ENCODE measurements at regions not wholly inside any gene's neighbourhood (a gene's known extent, or its start where the extent isn't known, plus 50 kb on each side); places are given as distances from the start of the nearest gene placed in this dataset.

DNA sequence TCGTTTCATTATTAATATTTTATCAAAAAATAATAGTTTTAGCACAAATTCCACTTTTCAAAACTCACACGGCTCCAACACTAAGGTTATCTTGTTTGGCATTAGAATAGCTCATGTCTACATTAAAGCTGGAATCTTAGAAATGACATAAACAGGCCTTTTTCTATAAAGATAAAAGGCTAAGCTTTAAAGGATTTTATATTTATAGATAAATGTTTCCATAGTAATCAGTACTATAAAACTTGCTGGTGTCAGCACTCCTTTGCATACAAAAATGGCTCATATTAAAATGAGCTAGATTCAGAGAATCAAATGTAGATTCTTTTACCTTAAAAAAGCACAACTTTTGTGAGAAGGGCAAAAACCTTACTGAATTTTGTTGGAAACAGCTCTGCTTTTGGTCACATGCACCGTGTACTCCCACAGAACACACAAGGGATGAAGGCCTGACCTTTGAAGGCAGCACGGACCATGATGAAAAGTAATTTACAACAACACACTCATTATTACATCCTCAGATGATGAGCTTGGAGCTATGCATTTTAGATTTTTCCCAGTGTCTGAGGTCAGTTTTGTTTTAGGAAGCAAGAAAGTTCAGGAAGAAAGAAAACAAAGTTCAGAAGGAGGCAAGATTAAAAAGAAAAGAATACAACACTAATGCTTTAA lies 202.8 kb downstream of the BCAT1 start:
- Histone ChIP-seq H3K4me3 (no peak overlapping the region), H3K27me3 (ENCODE audit: control insufficient read depth in 3 of 3, insufficient read depth in 3 of 3, low read length in 2 of 3) (no peaks in the 10 kb centered on the region), H3K27ac (ENCODE audit: low read depth in 1 of 2, low read length in 1 of 2) (no peak overlapping the region), H3K9me3 (ENCODE audit: control insufficient read depth in 4 of 4, insufficient read depth in 3 of 4, low read length in 3 of 4) (peaks cover 0 to 3% (median 0%) of the 10 kb centered on the region in 4 donors), H3K4me1 (ENCODE audit: control insufficient read depth in 5 of 5, insufficient read depth in 5 of 5, low read length in 5 of 5) (peaks cover 0 to 51% (median 4%) of the 10 kb centered on the region in 5 donors), H3K36me3 (ENCODE audit: control insufficient read depth in 4 of 4, insufficient read depth in 4 of 4, low read length in 4 of 4) (no peaks in the 10 kb centered on the region), H3K9ac (ENCODE audit: insufficient read depth in 1 of 2, low read length in 2 of 2) (no peak overlapping the region)
- 72 to 84% methylated on average over 4 of the region's 4 CpGs for whole genome bisulfite sequencing, 2 donors
- ATAC-seq (ENCODE audit: insufficient read depth, low FRiP score): no peak
- DNase-seq: peak in 2 of 3 donors; percentile 57 to 73
- no peak for TF ChIP-seq CTCF (IDR thresholded peaks at IDR 0.05; ENCODE audit: control extremely low read depth, extremely low read depth)

GRCh38 chr12:24743941-24744793 lies 204.7 kb downstream of the BCAT1 start:
- WGBS, 2 donors: 67 to 82% methylated on average over 9 of the region's 9 CpGs
- Histone ChIP-seq H3K9me3 (ENCODE audit: control insufficient read depth in 4 of 4, insufficient read depth in 3 of 4, low read length in 3 of 4) (peaks cover 0 to 3% (median 0%) of the 10 kb centered on the region in 4 donors), H3K36me3 (ENCODE audit: control insufficient read depth in 4 of 4, insufficient read depth in 4 of 4, low read length in 4 of 4) (no peaks in the 10 kb centered on the region), H3K4me1 (ENCODE audit: control insufficient read depth in 5 of 5, insufficient read depth in 5 of 5, low read length in 5 of 5) (peaks cover 0 to 51% (median 8%) of the 10 kb centered on the region in 5 donors), H3K4me3 (no peak overlapping the region), H3K9ac (ENCODE audit: insufficient read depth in 1 of 2, low read length in 2 of 2) (no peak overlapping the region), H3K27me3 (ENCODE audit: control insufficient read depth in 3 of 3, insufficient read depth in 3 of 3, low read length in 2 of 3) (no peaks in the 10 kb centered on the region), H3K27ac (ENCODE audit: low read depth in 1 of 2, low read length in 1 of 2) (no peak overlapping the region)
- TF ChIP-seq CTCF (IDR thresholded peaks at IDR 0.05; ENCODE audit: control extremely low read depth, extremely low read depth): no peak
- DNase-seq (peak; percentile 64 to 87 (median 81)), ATAC-seq (ENCODE audit: insufficient read depth, low FRiP score) (no peak)

DNA sequence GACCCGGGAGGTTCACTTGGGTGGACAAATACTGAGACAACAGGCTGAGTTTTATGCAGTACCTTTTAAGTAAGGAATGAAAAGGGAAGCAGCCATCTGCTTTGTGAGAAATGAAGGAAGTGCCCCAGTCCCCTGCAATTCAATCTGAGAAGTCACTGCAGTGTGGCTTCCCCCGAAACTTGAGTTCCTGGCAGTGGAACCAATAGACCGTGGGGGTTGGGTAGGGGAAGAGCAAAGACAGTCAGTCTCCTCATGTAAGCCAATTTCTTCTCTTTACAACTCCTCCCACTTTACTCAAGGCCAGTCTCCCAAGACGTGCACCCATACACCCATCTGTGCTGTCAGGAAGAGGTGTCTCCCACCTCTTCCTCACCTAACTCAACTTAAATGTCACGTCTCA lies 206.5 kb downstream of the BCAT1 start:
- Histone ChIP-seq H3K36me3 (ENCODE audit: control insufficient read depth in 4 of 4, insufficient read depth in 4 of 4, low read length in 4 of 4) (no peaks in the 10 kb centered on the region), H3K27me3 (ENCODE audit: control insufficient read depth in 3 of 3, insufficient read depth in 3 of 3, low read length in 2 of 3) (no peaks in the 10 kb centered on the region), H3K4me3 (no peak overlapping the region), H3K9me3 (ENCODE audit: control insufficient read depth in 4 of 4, insufficient read depth in 3 of 4, low read length in 3 of 4) (peaks cover 0 to 3% (median 0%) of the 10 kb centered on the region in 4 donors), H3K9ac (ENCODE audit: insufficient read depth in 1 of 2, low read length in 2 of 2) (no peak overlapping the region), H3K4me1 (ENCODE audit: control insufficient read depth in 5 of 5, insufficient read depth in 5 of 5, low read length in 5 of 5) (peaks cover 0 to 49% (median 15%) of the 10 kb centered on the region in 5 donors), H3K27ac (ENCODE audit: low read depth in 1 of 2, low read length in 1 of 2) (no peak overlapping the region)
- ATAC-seq (ENCODE audit: insufficient read depth, low FRiP score) (peak; percentile 36), DNase-seq (no peak)
- 54 to 58% methylated on average over 5 of the region's 5 CpGs for WGBS, 2 donors
- TF ChIP-seq CTCF (IDR thresholded peaks at IDR 0.05; ENCODE audit: control extremely low read depth, extremely low read depth): no peak
